Peyer's patch (tissue), 4 donors: ENCODE measurements at regions not wholly inside any gene's neighbourhood (a gene's known extent, or its start where the extent isn't known, plus 50 kb on each side); places are given as distances from the start of the nearest gene placed in this dataset.

Experiments used
- DNase-seq, 3 donors: peaks; one replicate each; pipeline ENCODE4 v3.0.0-alpha.2; 2017 to 2019
- H3K27ac ChIP-seq, 4 donors: fragments of 200-600 bp; sonication (generic); one replicate each; pipeline ENCODE4 v1.5.1; 2016 to 2019
- H3K27me3 ChIP-seq, 2 donors: fragments of 200-600 bp; sonication (generic); one replicate each; pipeline ENCODE4 v1.5.1; 2019
- H3K36me3 ChIP-seq, 3 donors: fragments of 200-600 bp; sonication (generic); one replicate each; pipeline ENCODE4 v1.5.1; 2016 to 2019
- H3K4me1 ChIP-seq, 4 donors: fragments of 200-600 bp; sonication (generic); one replicate each; pipeline ENCODE4 v1.5.1; 2016 to 2019
- H3K4me3 ChIP-seq, 4 donors: fragments of 200-600 bp; sonication (generic); 1 replicate in 3 of 4; 2 replicates in 1 of 4; pipeline ENCODE4 v1.5.1; 2016 to 2019; ENCODE audit warnings: mild to moderate bottlenecking in 1 of 4
- H3K9me3 ChIP-seq, 4 donors: fragments of 200-600 bp; sonication (generic); one replicate each; pipeline ENCODE4 v1.5.1; 2016 to 2019; ENCODE audit warnings: mild to moderate bottlenecking in 1 of 4
- CTCF ChIP-seq, 6 experiments: fragments of 450-650 bp in 4 of 6; fragments of 200-600 bp in 2 of 6; sonication (generic) in 1 of 6; IDR thresholded peaks; one replicate each; pipeline ENCODE4 v1.5.1; 2017 to 2019; ENCODE audit warnings: antibody characterized with exemption in 6 of 6, mild to moderate bottlenecking in 3 of 6, moderate library complexity in 1 of 6
- POLR2A ChIP-seq, 2 donors: fragments of 450-650 bp; IDR thresholded peaks; one replicate each; pipeline ENCODE4 v1.5.1; 2017; ENCODE audit warnings: antibody characterized with exemption in 2 of 2, mild to moderate bottlenecking in 2 of 2, moderate library complexity in 2 of 2

GRCh38 chr1:22252251-22252650, 109.4 kb upstream of the WNT4 start:
- TF ChIP-seq POLR2A (IDR thresholded peaks at IDR 0.05) (no peak), CTCF (IDR thresholded peaks at IDR 0.05) (no peak)
- Histone ChIP-seq H3K36me3 (no peaks in the 10 kb centered on the region), H3K27me3 (no peaks in the 10 kb centered on the region), H3K4me3 (no peak overlapping the region), H3K9me3 (no peaks in the 10 kb centered on the region), H3K27ac (no peak overlapping the region), H3K4me1 (peaks cover 0 to 11% (median 0%) of the 10 kb centered on the region in 4 donors)
- no peak for DNase-seq

- H3K9me3 ChIP-seq, result no peaks in the 10 kb centered on the region
- no peak overlapping the region for H3K4me3 ChIP-seq
- no peaks in the 10 kb centered on the region for H3K27me3 ChIP-seq
- no peak for TF ChIP-seq POLR2A (IDR thresholded peaks at IDR 0.05)
- no peak for TF ChIP-seq CTCF (IDR thresholded peaks at IDR 0.05)
- no peak for DNase-seq
- no peak overlapping the region for H3K27ac ChIP-seq
- H3K4me1 ChIP-seq, result peaks cover 0 to 18% (median 0%) of the 10 kb centered on the region in 4 donors
- H3K36me3 ChIP-seq, result no peaks in the 10 kb centered on the region
Measured at GRCh38 chr1:22253012-22253790, 110.3 kb upstream of the WNT4 start.

GRCh38 chr1:22254756-22255155, 111.9 kb upstream of the WNT4 start:
- Histone ChIP-seq H3K27ac (peak overlapping the region in 2 of 4 donors; percentile 55 to 56), H3K36me3 (no peaks in the 10 kb centered on the region), H3K4me1 (peaks cover 0 to 22% (median 0%) of the 10 kb centered on the region in 4 donors), H3K27me3 (no peaks in the 10 kb centered on the region), H3K9me3 (no peaks in the 10 kb centered on the region), H3K4me3 (no peak overlapping the region)
- TF ChIP-seq POLR2A (IDR thresholded peaks at IDR 0.05), result no peak
- TF ChIP-seq CTCF (IDR thresholded peaks at IDR 0.05), result no peak
- no peak for DNase-seq

GRCh38 chr1:22255341-22256212, 112.7 kb upstream of the WNT4 start:
- Histone ChIP-seq H3K27ac (peak overlapping the region in 2 of 4 donors; percentile 55 to 56), H3K27me3 (no peaks in the 10 kb centered on the region), H3K4me1 (peaks cover 0 to 24% (median 0%) of the 10 kb centered on the region in 4 donors), H3K36me3 (no peaks in the 10 kb centered on the region), H3K9me3 (no peaks in the 10 kb centered on the region), H3K4me3 (no peak overlapping the region)
- no peak for DNase-seq
- no peak for TF ChIP-seq CTCF (IDR thresholded peaks at IDR 0.05)
- TF ChIP-seq POLR2A (IDR thresholded peaks at IDR 0.05), result no peak

- Histone ChIP-seq H3K36me3 (no peaks in the 10 kb centered on the region), H3K9me3 (no peaks in the 10 kb centered on the region), H3K27ac (peak overlapping the region in 2 of 4 donors; percentile 55 to 56), H3K27me3 (no peaks in the 10 kb centered on the region), H3K4me3 (no peak overlapping the region), H3K4me1 (peaks cover 0 to 28% (median 0%) of the 10 kb centered on the region in 4 donors)
- no peak for DNase-seq
- TF ChIP-seq CTCF (IDR thresholded peaks at IDR 0.05) (no peak), POLR2A (IDR thresholded peaks at IDR 0.05) (no peak)
Measured at GRCh38 chr1:22256213-22256512, 113.3 kb upstream of the WNT4 start.
